CD4-positive, alpha-beta T cell treated with Interleukin-21 for 1 hour (primary cell): ENCODE measurements at regions not wholly inside any gene's neighbourhood (a gene's known extent, or its start where the extent isn't known, plus 50 kb on each side); places are given as distances from the start of the nearest gene placed in this dataset.

ENCODE experiments used
- DNase-seq: peaks from one replicate; pipeline ENCODE4 v3.0.0-alpha.2; 2020

GRCh38 chr17:12457493-12457892 is 208.2 kb upstream of the MYOCD start:
- DNase-seq, result no peak

DNA sequence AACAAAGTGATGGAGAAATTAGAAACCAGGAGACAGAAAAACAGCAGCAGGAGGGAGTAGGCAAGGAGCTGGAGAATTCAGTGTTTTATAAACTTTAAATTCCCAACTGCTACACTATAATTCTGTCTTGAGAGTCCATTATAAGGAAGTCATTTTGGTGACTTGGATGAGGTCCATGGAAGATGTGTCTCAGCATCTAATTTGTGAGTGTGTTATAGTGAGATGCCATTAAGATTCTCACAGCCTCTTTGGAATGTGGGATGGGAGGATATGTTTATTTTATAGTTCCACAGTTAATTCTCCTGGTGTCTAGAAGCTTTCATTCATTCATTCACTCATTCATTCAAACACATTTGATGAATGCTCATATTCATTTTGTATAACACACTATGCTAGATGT is 206.0 kb upstream of the MYOCD start:
- DNase-seq, result no peak

- DNase-seq, result no peak
These were observed 202.6 kb upstream of the MYOCD start for GRCh38 chr17:12463102-12463501.

GRCh38 chr17:12472252-12473173 is 193.2 kb upstream of the MYOCD start:
- DNase-seq, result no peak

DNA sequence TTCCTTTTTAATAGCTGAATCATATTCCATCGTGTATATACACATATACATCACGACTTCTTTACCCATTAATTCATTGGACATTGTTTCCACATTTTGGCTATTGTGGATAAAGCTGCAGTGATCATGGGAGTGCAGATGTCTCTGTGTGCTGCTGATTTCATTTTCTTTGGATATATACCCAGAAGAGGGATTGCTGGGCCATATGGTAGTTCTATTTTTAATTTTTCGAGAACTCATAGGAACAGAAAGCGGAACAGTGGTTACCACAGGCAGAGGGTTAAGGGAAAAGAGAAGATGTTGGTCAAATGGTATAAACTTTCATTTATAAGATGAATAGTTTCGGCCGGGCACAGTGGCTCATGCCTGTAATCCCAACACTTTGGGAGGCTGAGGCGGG is 187.4 kb upstream of the MYOCD start:
- no peak for DNase-seq

GRCh38 chr17:12485361-12485906 is 180.3 kb upstream of the MYOCD start:
- no peak for DNase-seq

DNA sequence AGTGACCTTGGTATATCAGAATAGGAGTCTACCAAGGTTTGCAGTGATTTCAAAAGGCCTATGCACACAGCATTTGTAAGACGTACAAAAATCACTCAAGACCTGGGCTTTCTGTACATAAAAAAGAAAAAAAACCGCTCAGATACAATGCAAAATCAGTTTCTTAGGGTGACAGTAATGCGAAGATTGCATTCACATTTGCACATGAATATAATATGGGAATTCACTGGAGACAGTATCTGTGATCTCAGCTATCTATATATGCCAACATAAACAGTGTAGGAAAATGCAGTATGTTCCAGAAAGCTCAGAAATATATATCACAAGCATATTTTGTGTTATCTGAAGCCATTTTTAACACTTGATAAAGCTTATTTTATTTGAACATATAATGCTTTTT is 176.4 kb upstream of the MYOCD start:
- DNase-seq, result no peak

- no peak for DNase-seq
These were observed 173.2 kb upstream of the MYOCD start for GRCh38 chr17:12492450-12492849.

DNA sequence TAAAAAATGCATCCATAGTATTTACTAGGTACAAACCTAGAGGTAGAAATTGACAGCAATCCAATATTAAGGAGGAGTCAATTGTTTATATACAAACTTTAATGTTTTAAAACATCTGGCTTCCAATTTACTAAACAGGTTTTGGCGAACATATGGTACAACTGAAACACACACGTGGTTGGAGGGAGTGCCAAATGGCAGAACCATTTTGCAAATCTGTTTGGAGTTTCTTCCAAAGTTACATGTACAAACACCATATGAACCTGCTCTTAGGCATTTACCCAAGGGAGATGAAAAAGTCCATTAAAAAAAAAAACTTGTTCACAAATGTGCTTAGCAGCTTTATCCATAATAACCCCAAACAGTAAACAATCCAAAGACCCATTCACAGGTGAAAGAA is 159.8 kb upstream of the MYOCD start:
- no peak for DNase-seq

GRCh38 chr17:12507026-12507595 is 158.6 kb upstream of the MYOCD start:
- DNase-seq, result no peak

GRCh38 chr17:12509801-12510200 is 155.9 kb upstream of the MYOCD start:
- no peak for DNase-seq

DNA sequence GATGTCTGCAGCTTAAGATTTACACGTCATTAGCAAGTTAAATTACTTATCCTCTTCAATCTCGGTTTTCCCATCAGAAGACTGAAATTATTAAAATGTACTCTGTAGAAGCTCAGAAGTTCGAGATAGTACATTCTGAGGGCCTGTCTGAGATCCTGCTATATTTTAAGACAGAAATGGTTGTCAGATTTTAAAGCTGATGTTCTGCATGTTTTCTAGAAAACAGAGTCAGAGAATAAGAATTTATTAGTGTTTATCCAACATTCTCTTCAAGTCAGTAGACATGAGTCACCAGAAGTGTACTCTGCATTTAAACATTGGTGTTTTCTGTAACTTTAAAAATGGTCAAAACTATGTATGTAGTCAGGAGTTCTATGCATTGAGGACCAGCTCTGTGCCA is 155.2 kb upstream of the MYOCD start:
- no peak for DNase-seq

GRCh38 chr17:12512694-12513355 is 152.9 kb upstream of the MYOCD start:
- DNase-seq, result no peak

- no peak for DNase-seq
These were observed 151.1 kb upstream of the MYOCD start for GRCh38 chr17:12514596-12514995.

DNA sequence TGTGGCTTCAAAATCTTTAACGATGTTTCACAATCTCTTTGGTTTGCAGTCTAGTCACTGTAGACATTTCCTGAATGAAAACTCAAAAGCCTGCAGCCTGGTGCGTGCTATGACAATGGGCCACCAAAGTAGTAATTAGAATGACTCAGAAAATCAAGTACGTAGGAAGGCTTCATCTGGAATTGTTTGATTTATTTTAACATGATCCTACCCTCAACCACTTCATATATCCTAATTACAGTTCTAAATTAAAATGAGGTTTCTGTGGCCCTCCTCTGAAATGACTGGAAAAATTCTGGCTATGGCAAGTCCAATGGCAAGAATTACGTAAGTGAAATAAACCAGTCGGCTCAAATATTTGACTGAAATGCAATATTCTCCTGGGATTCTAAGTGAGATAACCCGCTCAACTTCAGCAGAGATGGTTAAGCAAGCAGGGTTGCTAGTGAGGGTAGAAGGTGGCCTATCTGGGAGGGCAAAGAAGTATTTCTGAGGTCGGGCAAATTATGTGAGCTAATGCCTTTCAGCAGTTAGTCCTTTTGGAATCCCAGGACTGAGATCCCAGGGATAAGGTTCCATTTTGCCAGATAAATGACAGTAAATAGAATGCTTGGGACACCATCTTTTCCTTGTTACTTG is 145.6 kb upstream of the MYOCD start:
- no peak for DNase-seq

GRCh38 chr17:12521416-12521815 is 144.3 kb upstream of the MYOCD start:
- DNase-seq, result no peak

GRCh38 chr17:12522336-12522735 is 143.4 kb upstream of the MYOCD start:
- no peak for DNase-seq

- DNase-seq, result no peak
These were observed 142.9 kb upstream of the MYOCD start for GRCh38 chr17:12522743-12523183.

- no peak for DNase-seq
These were observed 142.4 kb upstream of the MYOCD start for GRCh38 chr17:12523244-12523643.

- no peak for DNase-seq
These were observed 137.7 kb upstream of the MYOCD start for GRCh38 chr17:12528036-12528435.

DNA sequence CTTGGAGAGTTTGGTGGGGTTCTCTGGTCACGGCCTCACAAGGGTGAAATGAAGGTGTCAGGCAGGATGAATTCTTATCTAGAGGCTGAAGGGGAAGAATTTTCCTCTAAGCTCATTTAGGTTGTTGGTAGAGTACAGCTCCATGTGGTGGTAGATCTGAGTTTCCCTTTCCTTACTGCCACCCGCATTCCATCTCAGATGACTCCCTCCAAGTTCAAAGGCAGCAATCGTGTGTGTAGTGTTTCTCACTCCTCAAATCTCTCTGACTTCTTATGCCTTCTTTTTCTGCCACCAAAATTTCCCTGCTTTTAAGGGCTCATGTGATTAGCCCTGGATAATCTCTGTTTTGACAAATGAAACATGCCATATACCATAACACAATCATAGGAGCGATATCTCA is 135.5 kb upstream of the MYOCD start:
- no peak for DNase-seq

GRCh38 chr17:12536021-12536420 is 129.7 kb upstream of the MYOCD start:
- no peak for DNase-seq

- no peak for DNase-seq
These were observed 129.2 kb upstream of the MYOCD start for GRCh38 chr17:12536472-12536871.
